Calu3 (cell line): ENCODE measurements at regions not wholly inside any gene's neighbourhood (a gene's known extent, or its start where the extent isn't known, plus 50 kb on each side); places are given as distances from the start of the nearest gene placed in this dataset.

Experiments used
- BruUV-seq: library from RNA; stranded (reverse); fragments of 400-500 nt; replicated peaks from 2 replicates; lab custom pipeline; 2021; lab: Mats Ljungman, UMichigan
- CTCF ChIA-PET: fragments of 300-600 bp; sonication (Branson Sonifier 250); formaldehyde crosslinking; loops from one replicate; lab custom pipeline; 2022; ENCODE audit warnings: antibody characterized with exemption; lab: Charles Lee
- DNase-seq: peaks from one replicate; pipeline ENCODE4 v3.0.0; 2022
- H3K27ac Mint-ChIP-seq: one replicate; pipeline ENCODE4 v1.8.0; 2022; ENCODE audit warnings: mixed read lengths; ENCODE audit not compliant: unreplicated experiment
- H3K27me3 Mint-ChIP-seq: one replicate; pipeline ENCODE4 v1.8.0; 2022; ENCODE audit warnings: mixed read lengths; ENCODE audit not compliant: unreplicated experiment
- H3K36me3 Mint-ChIP-seq: one replicate; pipeline ENCODE4 v1.8.0; 2022; ENCODE audit warnings: mild to moderate bottlenecking, moderate library complexity, mixed read lengths; ENCODE audit not compliant: insufficient read depth, unreplicated experiment
- H3K4me1 Mint-ChIP-seq: one replicate; pipeline ENCODE4 v1.8.0; 2022; ENCODE audit warnings: mild to moderate bottlenecking, low read depth, mixed read lengths; ENCODE audit not compliant: unreplicated experiment
- H3K4me3 Mint-ChIP-seq: one replicate; pipeline ENCODE4 v1.8.0; 2022; ENCODE audit warnings: mild to moderate bottlenecking, low read depth, moderate library complexity, mixed read lengths; ENCODE audit not compliant: unreplicated experiment
- H3K9me3 Mint-ChIP-seq: one replicate; pipeline ENCODE4 v1.8.0; 2022; ENCODE audit warnings: low read depth, mixed read lengths; ENCODE audit not compliant: unreplicated experiment
- CTCF ChIP-seq: fragments of 200-600 bp; IDR thresholded peaks from one replicate; pipeline ENCODE4 v1.8.0; 2022; ENCODE audit warnings: antibody characterized with exemption; ENCODE audit not compliant: unreplicated experiment
- intact Hi-C: fragments of 100-400 bp; cut with micrococcal nuclease; formaldehyde crosslinking; loops from one replicate; pipeline ENCODE4 v1.10.0; 2022; ENCODE audit not compliant: unreplicated experiment

- peaks cover 2% of the 10 kb centered on the region for H3K9me3 Mint-ChIP-seq
- DNase-seq: no peak
- intact Hi-C loops: no loop called here
- H3K4me1 Mint-ChIP-seq: no peaks in the 10 kb centered on the region
- CTCF ChIA-PET: interaction anchor here (0.5 kb wide), 1 partner anchor 461 kb away, joined by 3 read pairs; no protein-coding TSS in a partner anchor
- H3K4me3 Mint-ChIP-seq: no peak overlapping the region
- no peak overlapping the region for H3K27ac Mint-ChIP-seq
- no peaks in the 10 kb centered on the region for H3K36me3 Mint-ChIP-seq
- TF ChIP-seq CTCF: no peak
- peaks cover 56% of the 10 kb centered on the region for H3K27me3 Mint-ChIP-seq
- no TSS peak for BruUV-seq
Measured at GRCh38 chr17:33398386-33398785, 105.3 kb upstream of the ASIC2 start.

DNA sequence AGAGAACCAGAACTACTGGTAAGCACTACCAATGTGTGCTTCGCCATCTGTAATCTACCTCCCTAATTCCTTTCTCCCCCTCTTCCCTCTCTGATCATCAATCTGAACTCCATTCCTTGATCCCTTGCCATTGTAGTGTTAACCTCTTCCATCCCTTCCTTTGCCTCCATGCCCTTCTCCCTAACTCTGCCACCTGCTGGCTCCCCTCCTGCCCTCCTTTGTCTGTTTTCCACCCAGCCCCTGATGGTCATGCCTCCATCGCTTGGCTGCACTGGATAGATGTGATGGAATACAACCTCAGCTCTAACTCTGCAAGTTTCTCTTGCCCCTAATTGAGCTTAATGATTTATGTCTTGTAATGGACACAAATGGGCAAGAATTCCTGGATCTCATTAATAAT is 108.2 kb upstream of the ASIC2 start:
- no peak for DNase-seq
- Mint-ChIP-seq H3K27ac (no peak overlapping the region), H3K4me3 (no peak overlapping the region), H3K27me3 (peaks cover 55% of the 10 kb centered on the region), H3K36me3 (no peaks in the 10 kb centered on the region), H3K4me1 (no peaks in the 10 kb centered on the region), H3K9me3 (peaks cover 2% of the 10 kb centered on the region)
- no TSS peak for BruUV-seq
- no peak for TF ChIP-seq CTCF
- intact Hi-C loops: no loop called here
- CTCF ChIA-PET: no interaction called here

- intact Hi-C loops: no loop called here
- CTCF ChIA-PET: no interaction called here
Measured at GRCh38 chr17:33403194-33403593, 110.1 kb upstream of the ASIC2 start.

DNA sequence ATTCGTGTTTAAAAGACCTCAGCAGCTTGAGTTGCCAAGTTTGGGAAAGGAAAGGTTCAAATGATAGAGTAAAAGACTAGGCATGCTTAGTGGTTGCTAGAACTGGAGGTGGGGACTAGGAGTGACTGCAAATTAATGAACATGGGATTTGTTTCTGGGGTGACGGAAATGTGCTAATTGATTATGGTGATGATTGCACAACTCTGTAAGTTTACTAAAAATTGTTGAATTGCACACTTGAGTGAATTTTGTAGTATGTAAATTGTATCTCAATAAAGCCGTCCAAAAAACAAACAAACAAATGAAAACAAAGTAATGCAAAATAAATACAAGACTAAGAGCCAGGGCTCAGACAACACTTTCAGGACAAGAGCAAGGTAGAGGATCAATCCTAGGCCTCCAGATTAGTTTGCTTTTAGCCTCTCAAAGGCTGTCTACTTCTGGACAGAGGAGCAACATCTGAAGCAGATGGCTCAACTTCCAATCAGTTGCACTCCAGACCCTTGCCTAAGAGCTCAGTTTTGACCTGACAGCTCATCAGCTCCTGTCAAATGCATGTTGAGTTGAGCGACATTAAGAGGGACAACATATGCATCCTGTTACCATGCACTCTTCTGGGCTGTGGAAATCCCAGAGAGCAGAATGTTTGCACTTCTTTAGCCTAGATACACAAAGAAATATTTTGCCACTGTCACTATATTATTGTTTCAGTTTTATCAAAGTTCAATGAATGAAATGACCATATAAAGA is 111.2 kb upstream of the ASIC2 start:
- intact Hi-C loops: no loop called here
- BruUV-seq: no TSS peak
- no peak overlapping the region for H3K27ac Mint-ChIP-seq
- H3K27me3 Mint-ChIP-seq: peaks cover 66% of the 10 kb centered on the region
- no peak for TF ChIP-seq CTCF
- H3K4me1 Mint-ChIP-seq: no peaks in the 10 kb centered on the region
- H3K36me3 Mint-ChIP-seq: no peaks in the 10 kb centered on the region
- H3K4me3 Mint-ChIP-seq: no peak overlapping the region
- peaks cover 2% of the 10 kb centered on the region for H3K9me3 Mint-ChIP-seq
- CTCF ChIA-PET: no interaction called here
- DNase-seq: no peak

More at GRCh38 chr17:33403194-33403593, 110.1 kb upstream of the ASIC2 start:
- H3K9me3 Mint-ChIP-seq: peaks cover 2% of the 10 kb centered on the region
- BruUV-seq: no TSS peak
- TF ChIP-seq CTCF: no peak
- no peaks in the 10 kb centered on the region for H3K36me3 Mint-ChIP-seq
- DNase-seq: no peak
- no peaks in the 10 kb centered on the region for H3K4me1 Mint-ChIP-seq
- H3K27ac Mint-ChIP-seq: no peak overlapping the region
- no peak overlapping the region for H3K4me3 Mint-ChIP-seq
- peaks cover 65% of the 10 kb centered on the region for H3K27me3 Mint-ChIP-seq
